ENCODE measurements at regions not wholly inside any gene's neighbourhood (a gene's known extent, or its start where the extent isn't known, plus 50 kb on each side); places are given as distances from the start of the nearest gene placed in this dataset.

GRCh38 chr1:201742955-201743805, 85.8 kb upstream of the IPO9 start:
- in situ Hi-C loops (cut with HindIII; ENCODE audit: low pct_unique_long_range_greater_than_20kb, low sequenced_read_pairs), result no loop called here
- DNase-seq (ENCODE audit: low read depth), result no peak

- in situ Hi-C loops (cut with HindIII; ENCODE audit: low pct_unique_long_range_greater_than_20kb, low sequenced_read_pairs), result no loop called here
These were observed 83.9 kb upstream of the IPO9 start for GRCh38 chr1:201745023-201745422.

DNA sequence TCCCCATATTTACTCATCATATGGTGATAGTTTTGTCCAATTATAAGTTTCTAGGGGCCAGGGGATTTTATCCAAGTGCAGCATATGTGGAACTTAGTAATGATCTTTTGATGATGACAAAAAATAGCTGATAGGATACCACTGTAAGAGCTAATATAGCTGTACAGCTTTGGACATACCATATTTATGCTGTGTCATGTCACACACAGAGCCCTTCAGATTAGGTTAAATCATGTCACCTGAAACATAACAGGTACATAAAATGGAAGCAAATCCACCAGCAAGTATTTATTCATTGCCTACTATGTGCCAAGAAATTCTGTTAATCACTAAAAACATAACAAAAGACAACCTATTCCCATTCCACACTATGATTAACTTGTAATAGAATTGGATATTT, 82.8 kb upstream of the IPO9 start:
- DNase-seq (ENCODE audit: low read depth), result no peak
- in situ Hi-C loops (cut with HindIII; ENCODE audit: low pct_unique_long_range_greater_than_20kb, low sequenced_read_pairs), result no loop called here

More at GRCh38 chr1:201745023-201745422, 83.9 kb upstream of the IPO9 start:
- no peak for DNase-seq (ENCODE audit: low read depth)

DNA sequence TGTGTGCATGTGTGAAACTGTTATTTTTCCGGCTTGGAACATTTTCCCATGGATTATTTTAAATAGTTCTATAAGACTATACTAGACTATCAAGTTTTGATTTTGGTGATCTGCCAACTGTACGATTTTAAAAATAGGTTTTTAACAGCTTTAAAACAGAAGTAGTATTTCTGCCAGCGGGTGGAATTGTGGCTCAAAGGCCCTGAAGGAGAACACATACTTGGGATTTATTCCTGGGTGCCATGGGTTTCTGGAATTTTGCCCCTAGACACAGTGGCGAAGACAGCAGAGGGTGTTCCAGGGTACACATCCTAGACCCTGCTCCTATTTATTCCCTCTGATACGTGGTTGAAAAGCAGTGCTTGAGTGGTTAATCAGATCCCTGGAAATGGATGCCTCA, 81.7 kb upstream of the IPO9 start:
- no peak for DNase-seq (ENCODE audit: low read depth)

DNA sequence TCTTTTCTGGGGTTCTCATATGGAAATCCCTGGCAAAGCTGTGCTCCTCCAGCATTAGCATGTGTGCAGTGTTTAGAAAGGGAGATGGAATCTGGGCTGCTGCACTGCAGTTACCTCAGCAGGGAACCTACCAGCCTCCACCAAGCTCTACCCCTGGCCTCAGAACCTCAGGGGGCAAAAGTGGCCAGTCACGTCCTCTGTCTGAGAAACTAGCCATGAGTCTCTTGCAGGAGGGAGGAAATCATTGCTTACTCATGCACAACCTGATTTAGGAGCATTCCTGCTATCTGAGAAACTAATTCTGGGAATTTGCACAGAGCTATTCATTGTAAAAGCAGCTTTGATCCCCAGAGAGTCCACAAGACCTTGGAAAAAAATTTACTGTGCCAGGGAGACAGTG, 80.6 kb upstream of the IPO9 start:
- in situ Hi-C loops (cut with HindIII; ENCODE audit: low pct_unique_long_range_greater_than_20kb, low sequenced_read_pairs), result no loop called here
- DNase-seq (ENCODE audit: low read depth), result peak; percentile 67

More for the DNA sequence above, 81.7 kb upstream of the IPO9 start:
- in situ Hi-C loops (cut with HindIII; ENCODE audit: low pct_unique_long_range_greater_than_20kb, low sequenced_read_pairs), result no loop called here

DNA sequence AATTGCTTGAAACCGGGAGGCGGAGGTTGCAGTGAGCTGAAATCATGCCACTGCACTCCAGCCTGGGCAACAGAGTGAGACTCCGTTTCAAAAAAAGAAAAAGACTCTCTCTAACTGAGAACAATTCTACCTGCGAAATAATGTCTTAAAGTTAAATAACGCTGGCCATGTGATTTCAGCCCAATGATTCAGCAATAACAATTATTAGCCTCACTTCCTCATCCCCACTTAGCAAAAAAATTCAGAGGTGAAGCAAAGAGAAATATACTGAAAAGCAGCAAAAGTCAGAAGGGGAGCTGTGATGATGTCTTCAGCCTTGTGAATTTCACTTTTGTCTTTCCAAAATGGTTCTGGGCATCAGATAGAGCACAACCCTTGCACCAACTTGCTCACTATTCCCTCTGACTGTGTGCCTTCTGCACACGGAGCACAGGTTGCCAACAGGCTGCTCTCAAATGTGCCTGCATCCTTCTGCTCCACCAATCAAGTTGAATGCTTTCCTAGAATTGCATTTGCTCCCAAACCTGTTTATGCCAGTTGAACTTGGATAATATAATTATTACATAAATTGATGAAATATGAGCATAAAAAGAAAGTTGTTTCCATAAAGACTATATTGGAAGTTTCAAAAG, 79.8 kb upstream of the IPO9 start:
- DNase-seq (ENCODE audit: low read depth), result peak; percentile 34
- in situ Hi-C loops (cut with HindIII; ENCODE audit: low pct_unique_long_range_greater_than_20kb, low sequenced_read_pairs), result no loop called here

DNA sequence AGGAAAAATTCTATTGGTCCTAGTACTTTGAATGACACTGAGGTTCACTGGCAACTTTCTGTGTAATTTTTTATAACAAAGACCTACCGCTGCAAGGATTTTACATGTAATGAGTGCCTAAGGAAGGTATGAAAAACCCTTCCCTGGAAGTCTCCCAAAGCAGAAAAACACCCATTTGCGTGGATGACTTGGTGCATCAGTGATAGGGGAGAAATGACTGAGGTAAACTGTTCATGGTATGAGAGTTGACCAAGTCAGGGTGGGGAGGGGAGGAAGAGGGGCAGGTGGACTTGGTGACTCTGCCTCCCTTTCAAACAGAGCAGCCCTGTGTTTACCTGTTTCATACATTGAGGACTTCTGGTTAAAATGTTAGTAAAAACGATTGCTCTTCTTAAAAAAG, 78.8 kb upstream of the IPO9 start:
- in situ Hi-C loops (cut with HindIII; ENCODE audit: low pct_unique_long_range_greater_than_20kb, low sequenced_read_pairs), result loop anchor here (5.0 kb wide), 1 partner anchor 33 kb away; no protein-coding TSS in a partner anchor
- DNase-seq (ENCODE audit: low read depth), result no peak

- in situ Hi-C loops (cut with HindIII; ENCODE audit: low pct_unique_long_range_greater_than_20kb, low sequenced_read_pairs), result loop anchor here (5.0 kb wide), 1 partner anchor 34 kb away; no protein-coding TSS in a partner anchor
- DNase-seq (ENCODE audit: low read depth), result no peak
These were observed 78.0 kb upstream of the IPO9 start for GRCh38 chr1:201750934-201751333.

- in situ Hi-C loops (cut with HindIII; ENCODE audit: low pct_unique_long_range_greater_than_20kb, low sequenced_read_pairs), result loop anchor here (5.0 kb wide), 1 partner anchor 35 kb away; no protein-coding TSS in a partner anchor
- no peak for DNase-seq (ENCODE audit: low read depth)
These were observed 77.1 kb upstream of the IPO9 start for GRCh38 chr1:201751872-201752271.

- DNase-seq (ENCODE audit: low read depth), result no peak
- in situ Hi-C loops (cut with HindIII; ENCODE audit: low pct_unique_long_range_greater_than_20kb, low sequenced_read_pairs), result loop anchor here (5.0 kb wide), 1 partner anchor 35 kb away; no protein-coding TSS in a partner anchor
These were observed 76.6 kb upstream of the IPO9 start for GRCh38 chr1:201752333-201752732.

GRCh38 chr1:201753492-201753891, 75.5 kb upstream of the IPO9 start:
- in situ Hi-C loops (cut with HindIII; ENCODE audit: low pct_unique_long_range_greater_than_20kb, low sequenced_read_pairs), result loop anchor here (5.0 kb wide), 1 partner anchor 36 kb away; no protein-coding TSS in a partner anchor
- no peak for DNase-seq (ENCODE audit: low read depth)

- in situ Hi-C loops (cut with HindIII; ENCODE audit: low pct_unique_long_range_greater_than_20kb, low sequenced_read_pairs), result loop anchor here (5.0 kb wide), 1 partner anchor 37 kb away; no protein-coding TSS in a partner anchor
These were observed 74.6 kb upstream of the IPO9 start for GRCh38 chr1:201754353-201754752.

DNA sequence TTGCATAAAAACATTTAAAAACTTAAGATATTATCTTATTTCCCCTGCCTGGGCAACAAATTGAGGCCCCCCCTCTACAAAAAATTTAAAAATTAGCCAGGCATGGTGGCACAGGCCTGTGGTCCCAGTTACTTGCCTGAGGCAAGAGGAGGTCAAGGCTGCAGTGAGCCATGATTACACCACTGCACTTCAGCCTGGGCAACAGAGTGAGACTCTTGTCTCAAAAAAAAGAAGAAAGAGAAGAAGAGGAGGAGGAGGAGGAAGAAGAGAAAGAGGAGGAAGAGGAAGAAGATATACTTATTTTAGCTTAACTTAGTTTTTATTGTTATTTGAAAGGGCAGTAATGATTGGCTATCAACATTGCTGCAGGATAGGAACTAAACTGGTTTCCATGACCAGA, 73.8 kb upstream of the IPO9 start:
- in situ Hi-C loops (cut with HindIII; ENCODE audit: low pct_unique_long_range_greater_than_20kb, low sequenced_read_pairs), result no loop called here
- DNase-seq (ENCODE audit: low read depth), result no peak

More at GRCh38 chr1:201754353-201754752, 74.6 kb upstream of the IPO9 start:
- no peak for DNase-seq (ENCODE audit: low read depth)

- DNase-seq (ENCODE audit: low read depth), result peak; percentile 20
- in situ Hi-C loops (cut with HindIII; ENCODE audit: low pct_unique_long_range_greater_than_20kb, low sequenced_read_pairs), result no loop called here
These were observed 72.6 kb upstream of the IPO9 start for GRCh38 chr1:201756406-201756805.

- in situ Hi-C loops (cut with HindIII; ENCODE audit: low pct_unique_long_range_greater_than_20kb, low sequenced_read_pairs), result no loop called here
- no peak for DNase-seq (ENCODE audit: low read depth)
These were observed 70.4 kb upstream of the IPO9 start for GRCh38 chr1:201758499-201759050.

- in situ Hi-C loops (cut with HindIII; ENCODE audit: low pct_unique_long_range_greater_than_20kb, low sequenced_read_pairs), result no loop called here
These were observed 69.7 kb upstream of the IPO9 start for GRCh38 chr1:201759194-201759815.

GRCh38 chr1:201760516-201760915, 68.4 kb upstream of the IPO9 start:
- no peak for DNase-seq (ENCODE audit: low read depth)
- in situ Hi-C loops (cut with HindIII; ENCODE audit: low pct_unique_long_range_greater_than_20kb, low sequenced_read_pairs), result no loop called here

More at GRCh38 chr1:201759194-201759815, 69.7 kb upstream of the IPO9 start:
- DNase-seq (ENCODE audit: low read depth), result peak; percentile 51

GRCh38 chr1:201761178-201761577, 67.8 kb upstream of the IPO9 start:
- in situ Hi-C loops (cut with HindIII; ENCODE audit: low pct_unique_long_range_greater_than_20kb, low sequenced_read_pairs), result no loop called here
- no peak for DNase-seq (ENCODE audit: low read depth)
